ENCODE measurements at regions not wholly inside any gene's neighbourhood (a gene's known extent, or its start where the extent isn't known, plus 50 kb on each side); places are given as distances from the start of the nearest gene placed in this dataset.

DNA sequence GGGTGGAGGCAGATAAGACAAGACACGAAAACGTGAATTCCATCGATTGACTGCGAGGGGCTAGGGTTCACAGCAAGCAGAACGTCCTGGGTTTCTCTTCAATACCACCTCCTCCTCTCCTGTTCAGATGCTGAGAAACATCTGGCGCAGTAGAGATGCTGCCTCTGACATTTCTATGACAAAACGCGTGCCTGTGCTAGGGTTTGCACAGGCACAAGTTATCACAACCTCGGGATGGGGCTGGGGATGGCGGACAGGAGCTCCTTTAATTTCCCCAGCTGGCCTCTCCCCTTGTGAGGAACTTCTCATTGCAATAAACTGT lies 99.8 kb upstream of the SVIL start:
- TF ChIP-seq, protein P1, sequence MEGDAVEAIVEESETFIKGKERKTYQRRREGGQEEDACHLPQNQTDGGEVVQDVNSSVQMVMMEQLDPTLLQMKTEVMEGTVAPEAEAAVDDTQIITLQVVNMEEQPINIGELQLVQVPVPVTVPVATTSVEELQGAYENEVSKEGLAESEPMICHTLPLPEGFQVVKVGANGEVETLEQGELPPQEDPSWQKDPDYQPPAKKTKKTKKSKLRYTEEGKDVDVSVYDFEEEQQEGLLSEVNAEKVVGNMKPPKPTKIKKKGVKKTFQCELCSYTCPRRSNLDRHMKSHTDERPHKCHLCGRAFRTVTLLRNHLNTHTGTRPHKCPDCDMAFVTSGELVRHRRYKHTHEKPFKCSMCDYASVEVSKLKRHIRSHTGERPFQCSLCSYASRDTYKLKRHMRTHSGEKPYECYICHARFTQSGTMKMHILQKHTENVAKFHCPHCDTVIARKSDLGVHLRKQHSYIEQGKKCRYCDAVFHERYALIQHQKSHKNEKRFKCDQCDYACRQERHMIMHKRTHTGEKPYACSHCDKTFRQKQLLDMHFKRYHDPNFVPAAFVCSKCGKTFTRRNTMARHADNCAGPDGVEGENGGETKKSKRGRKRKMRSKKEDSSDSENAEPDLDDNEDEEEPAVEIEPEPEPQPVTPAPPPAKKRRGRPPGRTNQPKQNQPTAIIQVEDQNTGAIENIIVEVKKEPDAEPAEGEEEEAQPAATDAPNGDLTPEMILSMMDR (IDR thresholded peaks at IDR 0.05), result no peak
- TF ChIP-seq POLR2A (IDR thresholded peaks at IDR 0.05), result no peak

All from lower leg skin (tissue), 3 donors.